Keratinocyte (primary cell): ENCODE measurements at regions not wholly inside any gene's neighbourhood (a gene's known extent, or its start where the extent isn't known, plus 50 kb on each side); places are given as distances from the start of the nearest gene placed in this dataset.

Source experiments
- DNase-seq: peaks from one replicate; pipeline ENCODE4 v3.0.0-alpha.2; 2011; ENCODE audit warnings: low read depth, missing footprints, low spot score
- FAIRE-seq: peaks from 2 replicates; lab custom pipeline; 2011; peaks lifted over from hg19 to GRCh38; lab: Jason Lieb, UNC
- H2AFZ ChIP-seq: 2 replicates; pipeline ENCODE4 v1.6.0; 2012; ENCODE audit warnings: low read length, control low read depth, inconsistent platforms; ENCODE audit not compliant: control insufficient read depth
- H3K27ac ChIP-seq: 2 replicates; pipeline ENCODE4 v1.5.1; 2011; ENCODE audit warnings: low read length; ENCODE audit not compliant: control insufficient read depth, insufficient read depth
- H3K27me3 ChIP-seq: 3 replicates; pipeline ENCODE4 v1.6.0; 2011; ENCODE audit warnings: low read length; ENCODE audit not compliant: control insufficient read depth, insufficient read depth; ENCODE audit errors: extremely low read depth
- H3K36me3 ChIP-seq, 2 experiments: 2 replicates in 1 of 2; 3 replicates in 1 of 2; pipeline ENCODE4 v1.5.1; 2011; ENCODE audit warnings: low read length in 2 of 2, mild to moderate bottlenecking in 1 of 2; ENCODE audit not compliant: control insufficient read depth in 2 of 2, insufficient read depth in 2 of 2; ENCODE audit errors: extremely low read depth in 1 of 2
- H3K4me1 ChIP-seq: 3 replicates; pipeline ENCODE4 v1.5.1; 2011; ENCODE audit warnings: low read length; ENCODE audit not compliant: control insufficient read depth, insufficient read depth; ENCODE audit errors: extremely low read depth
- H3K4me2 ChIP-seq: 3 replicates; pipeline ENCODE4 v1.6.0; 2011; ENCODE audit warnings: low read depth, low read length; ENCODE audit not compliant: control insufficient read depth, insufficient read depth; ENCODE audit errors: extremely low read depth
- H3K4me3 ChIP-seq, 3 experiments: fragments of 200-600 bp in 1 of 3; sonication (generic) in 1 of 3; 2 replicates in 2 of 3; 3 replicates in 1 of 3; pipeline ENCODE4 v1.5.1; 2011 to 2016; ENCODE audit warnings: low read length in 3 of 3, mild to moderate bottlenecking in 3 of 3, control low read depth in 2 of 3, inconsistent platforms in 1 of 3, low read depth in 1 of 3, mixed read lengths in 1 of 3, mixed run types in 1 of 3, moderate library complexity in 1 of 3; ENCODE audit not compliant: control insufficient read depth in 2 of 3, insufficient read depth in 2 of 3; ENCODE audit errors: extremely low read depth in 1 of 3
- H3K79me2 ChIP-seq: 2 replicates; pipeline ENCODE4 v1.6.0; 2012; ENCODE audit warnings: low read length; ENCODE audit not compliant: control insufficient read depth, insufficient read depth
- H3K9ac ChIP-seq: 3 replicates; pipeline ENCODE4 v1.6.0; 2011; ENCODE audit warnings: low read length; ENCODE audit not compliant: control insufficient read depth, insufficient read depth; ENCODE audit errors: extremely low read depth
- H3K9me1 ChIP-seq: 3 replicates; pipeline ENCODE4 v1.6.0; 2011; ENCODE audit warnings: low read length; ENCODE audit not compliant: control insufficient read depth, insufficient read depth; ENCODE audit errors: extremely low read depth
- H3K9me3 ChIP-seq: 2 replicates; pipeline ENCODE4 v1.5.1; 2012; ENCODE audit warnings: low read depth, low read length; ENCODE audit not compliant: control insufficient read depth
- H4K20me1 ChIP-seq: 3 replicates; pipeline ENCODE4 v1.6.0; 2011; ENCODE audit warnings: low read length; ENCODE audit not compliant: control insufficient read depth, insufficient read depth; ENCODE audit errors: extremely low read depth
- CTCF ChIP-seq, 3 experiments: IDR thresholded peaks in 1 of 3; conservative IDR thresholded peaks in 1 of 3; optimal IDR thresholded peaks in 1 of 3; 2 replicates in 2 of 3; 3 replicates in 1 of 3; pipeline versions ENCODE3 to v1.5.1; 2011; ENCODE audit warnings: low read length in 3 of 3, mild to moderate bottlenecking in 3 of 3, moderate library complexity in 2 of 3, control low read depth in 1 of 3, inconsistent platforms in 1 of 3; ENCODE audit not compliant: insufficient read depth in 2 of 3; ENCODE audit errors: extremely low read depth in 1 of 3
- EZH2 ChIP-seq: IDR thresholded peaks from one replicate; pipeline ENCODE4 v1.6.1; 2012; ENCODE audit warnings: inconsistent platforms, mild to moderate bottlenecking, low read length, moderate library complexity
- dilution Hi-C: fragments of 300-500 bp; cut with MboI; formaldehyde crosslinking; loops from one replicate; pipeline ENCODE4 v1.7.0; 2020; ENCODE audit warnings: low sequenced_read_pairs; ENCODE audit not compliant: extremely low pct_ligation_motif_present

GRCh38 chr4:90069151-90069550 lies 58.0 kb upstream of the CCSER1 start:
- no peaks in the 10 kb centered on the region for H3K27me3 ChIP-seq
- H3K9ac ChIP-seq = no peak overlapping the region
- no peaks in the 10 kb centered on the region for H3K36me3 ChIP-seq
- no peaks in the 10 kb centered on the region for H4K20me1 ChIP-seq
- dilution Hi-C loops = no loop called here
- peak overlapping the region; percentile 22 for H3K4me2 ChIP-seq
- FAIRE-seq (peak; percentile 76), DNase-seq (peak; percentile 23)
- no peaks in the 10 kb centered on the region for H3K79me2 ChIP-seq
- H2AFZ ChIP-seq = no peak overlapping the region
- H3K9me1 ChIP-seq = no peaks in the 10 kb centered on the region
- no peak overlapping the region for H3K4me3 ChIP-seq
- TF ChIP-seq CTCF (optimal IDR thresholded peaks at IDR 0.05 in 1 of 3, IDR thresholded peaks at IDR 0.05 in 1 of 3, conservative IDR thresholded peaks at IDR 0.05 in 1 of 3; ENCODE audit: extremely low read depth in 1 of 3, insufficient read depth in 2 of 3, low read length in 3 of 3) (no peak), EZH2 (no peak)
- no peaks in the 10 kb centered on the region for H3K9me3 ChIP-seq
- H3K27ac ChIP-seq = no peak overlapping the region
- peaks cover 8% of the 10 kb centered on the region for H3K4me1 ChIP-seq

- DNase-seq (no peak), FAIRE-seq (peak; percentile 23)
- H4K20me1 ChIP-seq = no peaks in the 10 kb centered on the region
- H2AFZ ChIP-seq = no peak overlapping the region
- H3K4me3 ChIP-seq = no peak overlapping the region
- dilution Hi-C loops = no loop called here
- H3K79me2 ChIP-seq = no peaks in the 10 kb centered on the region
- no peak for TF ChIP-seq CTCF (optimal IDR thresholded peaks at IDR 0.05 in 1 of 3, IDR thresholded peaks at IDR 0.05 in 1 of 3, conservative IDR thresholded peaks at IDR 0.05 in 1 of 3; ENCODE audit: extremely low read depth in 1 of 3, insufficient read depth in 2 of 3, low read length in 3 of 3)
- TF ChIP-seq EZH2 = no peak
- H3K27me3 ChIP-seq = no peaks in the 10 kb centered on the region
- H3K4me2 ChIP-seq = no peak overlapping the region
- H3K9me3 ChIP-seq = no peaks in the 10 kb centered on the region
- H3K4me1 ChIP-seq = peaks cover 8% of the 10 kb centered on the region
- no peaks in the 10 kb centered on the region for H3K36me3 ChIP-seq
- H3K27ac ChIP-seq = no peak overlapping the region
- H3K9me1 ChIP-seq = no peaks in the 10 kb centered on the region
- no peak overlapping the region for H3K9ac ChIP-seq
These were observed 55.6 kb upstream of the CCSER1 start for GRCh38 chr4:90071289-90072235.
